ENCODE measurements at regions not wholly inside any gene's neighbourhood (a gene's known extent, or its start where the extent isn't known, plus 50 kb on each side); places are given as distances from the start of the nearest gene placed in this dataset.
"Not testable (repeated sequence)": the region's sequence is repeated elsewhere in the genome, so short reads cannot be mapped to it uniquely, and the experiment has no call there.

- no peaks in the 10 kb centered on the region for H3K36me3 Mint-ChIP-seq
- H3K27me3 Mint-ChIP-seq: peaks cover 50 to 68% of the 10 kb centered on the region in 2 donors
- H3K4me1 Mint-ChIP-seq (ENCODE audit: low read depth in 2 of 2): peaks cover 14 to 17% of the 10 kb centered on the region in 2 donors
- H3K27ac Mint-ChIP-seq: no peak overlapping the region
- no peaks in the 10 kb centered on the region for H3K9me3 Mint-ChIP-seq
- no peak for DNase-seq (ENCODE audit: low spot score)
- H3K4me3 Mint-ChIP-seq: peak overlapping the region; percentile 68
- peak; percentile 72 to 75 for ATAC-seq
Observed at GRCh38 chr12:67069451-67070306, 199.5 kb upstream of the CAND1 start.

GRCh38 chr12:67070307-67070600 lies 198.9 kb upstream of the CAND1 start:
- Mint-ChIP-seq H3K4me1 (ENCODE audit: low read depth in 2 of 2) (peaks cover 14 to 17% of the 10 kb centered on the region in 2 donors), H3K36me3 (no peaks in the 10 kb centered on the region), H3K9me3 (no peaks in the 10 kb centered on the region), H3K27ac (no peak overlapping the region), H3K4me3 (peak overlapping the region; percentile 68), H3K27me3 (peaks cover 52 to 69% of the 10 kb centered on the region in 2 donors)
- DNase-seq (ENCODE audit: low spot score) (no peak), ATAC-seq (no peak)

GRCh38 chr12:67070604-67071003 lies 198.6 kb upstream of the CAND1 start:
- Mint-ChIP-seq H3K9me3 (no peaks in the 10 kb centered on the region), H3K27ac (no peak overlapping the region), H3K4me3 (peak overlapping the region; percentile 68), H3K27me3 (peaks cover 56 to 69% of the 10 kb centered on the region in 2 donors), H3K36me3 (no peaks in the 10 kb centered on the region), H3K4me1 (ENCODE audit: low read depth in 2 of 2) (peaks cover 14 to 17% of the 10 kb centered on the region in 2 donors)
- ATAC-seq (no peak), DNase-seq (ENCODE audit: low spot score) (no peak)

GRCh38 chr12:67072281-67072680 lies 196.9 kb upstream of the CAND1 start:
- not testable (repeated sequence) for ATAC-seq; H3K36me3 Mint-ChIP-seq; H3K27ac Mint-ChIP-seq; H3K9me3 Mint-ChIP-seq; DNase-seq (ENCODE audit: low spot score); H3K4me3 Mint-ChIP-seq
- Mint-ChIP-seq H3K27me3 (peaks cover 55 to 65% of the 10 kb centered on the region in 2 donors), H3K4me1 (ENCODE audit: low read depth in 2 of 2) (peaks cover 14 to 17% of the 10 kb centered on the region in 2 donors)

GRCh38 chr12:67073336-67073735 lies 195.8 kb upstream of the CAND1 start:
- Mint-ChIP-seq H3K9me3 (no peaks in the 10 kb centered on the region), H3K27me3 (peaks cover 47 to 54% of the 10 kb centered on the region in 2 donors), H3K27ac (no peak overlapping the region), H3K36me3 (no peaks in the 10 kb centered on the region), H3K4me3 (no peak overlapping the region), H3K4me1 (ENCODE audit: low read depth in 2 of 2) (peaks cover 8 to 10% of the 10 kb centered on the region in 2 donors)
- ATAC-seq (no peak), DNase-seq (ENCODE audit: low spot score) (no peak)

GRCh38 chr12:67074072-67074471 lies 195.1 kb upstream of the CAND1 start:
- H3K4me3 Mint-ChIP-seq: no peak overlapping the region
- no peaks in the 10 kb centered on the region for H3K9me3 Mint-ChIP-seq
- no peak overlapping the region for H3K27ac Mint-ChIP-seq
- DNase-seq (ENCODE audit: low spot score): no peak
- ATAC-seq: no peak
- H3K27me3 Mint-ChIP-seq: peaks cover 42 to 50% of the 10 kb centered on the region in 2 donors
- H3K4me1 Mint-ChIP-seq (ENCODE audit: low read depth in 2 of 2): peaks cover 1 to 5% of the 10 kb centered on the region in 2 donors
- no peaks in the 10 kb centered on the region for H3K36me3 Mint-ChIP-seq

GRCh38 chr12:67077617-67078016 lies 191.5 kb upstream of the CAND1 start:
- no peaks in the 10 kb centered on the region for H3K9me3 Mint-ChIP-seq
- peaks cover 29 to 55% of the 10 kb centered on the region in 2 donors for H3K27me3 Mint-ChIP-seq
- H3K36me3 Mint-ChIP-seq: no peaks in the 10 kb centered on the region
- no peak overlapping the region for H3K27ac Mint-ChIP-seq
- ATAC-seq (no peak), DNase-seq (ENCODE audit: low spot score) (no peak)
- H3K4me3 Mint-ChIP-seq: no peak overlapping the region
- no peaks in the 10 kb centered on the region for H3K4me1 Mint-ChIP-seq (ENCODE audit: low read depth in 2 of 2)

GRCh38 chr12:67078957-67079356 lies 190.2 kb upstream of the CAND1 start:
- Mint-ChIP-seq H3K27ac (no peak overlapping the region), H3K4me3 (no peak overlapping the region), H3K9me3 (no peaks in the 10 kb centered on the region), H3K27me3 (peaks cover 30 to 49% of the 10 kb centered on the region in 2 donors), H3K4me1 (ENCODE audit: low read depth in 2 of 2) (no peaks in the 10 kb centered on the region), H3K36me3 (no peaks in the 10 kb centered on the region)
- DNase-seq (ENCODE audit: low spot score): no peak
- no peak for ATAC-seq

- no peak for DNase-seq (ENCODE audit: low spot score)
- no peaks in the 10 kb centered on the region for H3K4me1 Mint-ChIP-seq (ENCODE audit: low read depth in 2 of 2)
- peaks cover 27 to 45% of the 10 kb centered on the region in 2 donors for H3K27me3 Mint-ChIP-seq
- no peaks in the 10 kb centered on the region for H3K36me3 Mint-ChIP-seq
- no peaks in the 10 kb centered on the region for H3K9me3 Mint-ChIP-seq
- no peak overlapping the region for H3K27ac Mint-ChIP-seq
- ATAC-seq: no peak
- H3K4me3 Mint-ChIP-seq: no peak overlapping the region
Observed at GRCh38 chr12:67080637-67081036, 188.5 kb upstream of the CAND1 start.

GRCh38 chr12:67082221-67082620 lies 186.9 kb upstream of the CAND1 start:
- Mint-ChIP-seq H3K9me3 (no peaks in the 10 kb centered on the region), H3K27me3 (peaks cover 20 to 36% of the 10 kb centered on the region in 2 donors), H3K36me3 (no peaks in the 10 kb centered on the region), H3K4me1 (ENCODE audit: low read depth in 2 of 2) (no peaks in the 10 kb centered on the region), H3K4me3 (no peak overlapping the region), H3K27ac (no peak overlapping the region)
- DNase-seq (ENCODE audit: low spot score) (no peak), ATAC-seq (no peak)

GRCh38 chr12:67085699-67086098 lies 183.5 kb upstream of the CAND1 start:
- peaks cover 20 to 43% of the 10 kb centered on the region in 2 donors for H3K27me3 Mint-ChIP-seq
- H3K36me3 Mint-ChIP-seq: no peaks in the 10 kb centered on the region
- H3K4me3 Mint-ChIP-seq: no peak overlapping the region
- ATAC-seq (no peak), DNase-seq (ENCODE audit: low spot score) (no peak)
- H3K27ac Mint-ChIP-seq: no peak overlapping the region
- H3K4me1 Mint-ChIP-seq (ENCODE audit: low read depth in 2 of 2): no peaks in the 10 kb centered on the region
- no peaks in the 10 kb centered on the region for H3K9me3 Mint-ChIP-seq

GRCh38 chr12:67086116-67086515 lies 183.0 kb upstream of the CAND1 start:
- Mint-ChIP-seq H3K9me3 (no peaks in the 10 kb centered on the region), H3K27me3 (peaks cover 18 to 47% of the 10 kb centered on the region in 2 donors), H3K4me3 (no peak overlapping the region), H3K4me1 (ENCODE audit: low read depth in 2 of 2) (no peaks in the 10 kb centered on the region), H3K36me3 (no peaks in the 10 kb centered on the region), H3K27ac (no peak overlapping the region)
- ATAC-seq: no peak
- DNase-seq (ENCODE audit: low spot score): no peak

GRCh38 chr12:67088401-67089118 lies 180.6 kb upstream of the CAND1 start:
- H3K4me1 Mint-ChIP-seq (ENCODE audit: low read depth in 2 of 2): no peaks in the 10 kb centered on the region
- peaks cover 17 to 55% of the 10 kb centered on the region in 2 donors for H3K27me3 Mint-ChIP-seq
- H3K9me3 Mint-ChIP-seq: peaks cover 5% of the 10 kb centered on the region
- no peak for DNase-seq (ENCODE audit: low spot score)
- H3K36me3 Mint-ChIP-seq: no peaks in the 10 kb centered on the region
- no peak overlapping the region for H3K27ac Mint-ChIP-seq
- ATAC-seq: no peak
- no peak overlapping the region for H3K4me3 Mint-ChIP-seq

GRCh38 chr12:67091204-67091603 lies 178.0 kb upstream of the CAND1 start:
- Mint-ChIP-seq H3K4me1 (ENCODE audit: low read depth in 2 of 2) (no peaks in the 10 kb centered on the region), H3K36me3 (no peaks in the 10 kb centered on the region), H3K27me3 (peaks cover 20 to 46% of the 10 kb centered on the region in 2 donors), H3K4me3 (no peak overlapping the region), H3K27ac (no peak overlapping the region), H3K9me3 (peaks cover 5% of the 10 kb centered on the region)
- DNase-seq (ENCODE audit: low spot score) (no peak), ATAC-seq (no peak)
